HG03135 (cell line): ENCODE measurements at regions not wholly inside any gene's neighbourhood (a gene's known extent, or its start where the extent isn't known, plus 50 kb on each side); places are given as distances from the start of the nearest gene placed in this dataset.

Source experiments
- ATAC-seq: cut with Tn5 transposase; IDR thresholded peaks from one replicate; pipeline ENCODE4 v1.9.1; 2021; ENCODE audit warnings: mild to moderate bottlenecking, moderate library complexity; ENCODE audit not compliant: unreplicated experiment

DNA sequence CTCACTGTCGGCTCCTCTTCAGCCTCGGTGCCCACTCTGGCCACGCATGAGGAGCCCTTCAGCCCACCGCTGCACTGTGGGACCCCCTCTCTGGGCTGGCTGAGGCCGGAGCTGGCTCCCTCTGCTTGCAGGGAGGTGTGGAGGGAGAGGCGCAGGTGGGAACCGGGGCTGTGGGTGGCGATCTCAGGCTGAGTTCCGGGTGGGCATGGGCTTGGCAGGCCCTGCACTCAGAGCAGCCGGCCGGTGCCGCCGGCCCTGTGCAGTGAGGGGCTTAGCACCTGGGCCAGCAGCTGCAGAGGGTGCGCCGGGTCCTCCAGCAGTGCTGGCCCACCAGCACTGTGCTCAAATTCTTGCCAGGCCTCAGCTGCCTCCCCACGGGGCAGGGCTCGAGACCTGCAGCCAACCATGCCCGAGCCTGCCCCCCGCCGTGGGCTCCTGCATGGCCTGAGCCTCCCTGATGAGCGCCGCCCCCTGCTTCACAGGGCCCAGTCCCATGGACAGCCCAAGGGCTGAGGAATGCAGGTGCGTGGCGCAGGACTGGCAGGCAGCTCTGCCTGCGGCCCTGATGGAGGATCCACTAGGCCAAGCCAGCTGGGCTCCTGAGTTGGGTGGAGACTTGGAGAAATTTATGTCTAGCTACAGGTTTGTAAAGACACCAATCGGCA is 899.1 kb downstream of the SI start:
- no peak for ATAC-seq

DNA sequence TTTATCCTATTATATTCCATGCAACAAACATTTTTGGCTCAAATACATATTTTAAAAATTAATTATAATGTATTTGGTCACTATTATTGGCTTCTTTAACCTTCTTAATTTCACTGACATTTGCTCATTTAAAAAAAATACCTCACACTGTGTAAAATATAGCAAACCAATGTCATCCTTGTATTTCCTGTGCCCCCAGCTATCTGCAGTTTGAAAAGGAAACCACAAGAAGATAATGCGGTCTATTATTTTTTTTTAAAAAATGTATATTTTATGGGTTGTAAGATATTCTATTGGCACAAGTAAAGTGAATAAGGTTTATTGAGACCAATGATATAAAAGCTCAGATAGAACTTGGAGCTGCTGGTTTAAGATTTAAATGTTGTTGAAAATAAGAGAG is 904.2 kb downstream of the SI start:
- ATAC-seq: no peak

- ATAC-seq: no peak
Observed at GRCh38 chr3:164155400-164155799, 922.9 kb downstream of the SI start.

GRCh38 chr3:164144824-164145223 is 933.5 kb downstream of the SI start:
- ATAC-seq: no peak

DNA sequence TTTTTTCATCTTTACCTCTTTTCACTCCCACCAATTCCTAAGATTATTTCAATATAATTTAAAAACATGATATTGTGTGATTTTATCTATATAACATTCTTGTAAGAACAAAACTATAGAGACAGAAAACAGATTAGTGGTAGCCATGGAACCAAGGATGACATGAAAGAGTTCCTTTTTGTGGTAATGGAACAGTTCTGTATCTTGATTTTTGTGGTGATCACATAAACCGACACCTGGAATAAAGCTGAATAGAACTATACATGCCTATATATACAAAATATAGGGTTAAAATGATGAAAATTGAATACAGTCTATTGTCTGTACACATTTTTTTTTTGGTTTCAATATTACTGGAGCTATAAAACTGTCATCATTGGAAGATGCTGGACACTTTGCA is 945.4 kb downstream of the SI start:
- ATAC-seq: no peak

- no peak for ATAC-seq
Observed at GRCh38 chr3:164113371-164114332, 964.6 kb downstream of the SI start.

GRCh38 chr3:164096352-164096751 is 981.9 kb downstream of the SI start:
- no peak for ATAC-seq

DNA sequence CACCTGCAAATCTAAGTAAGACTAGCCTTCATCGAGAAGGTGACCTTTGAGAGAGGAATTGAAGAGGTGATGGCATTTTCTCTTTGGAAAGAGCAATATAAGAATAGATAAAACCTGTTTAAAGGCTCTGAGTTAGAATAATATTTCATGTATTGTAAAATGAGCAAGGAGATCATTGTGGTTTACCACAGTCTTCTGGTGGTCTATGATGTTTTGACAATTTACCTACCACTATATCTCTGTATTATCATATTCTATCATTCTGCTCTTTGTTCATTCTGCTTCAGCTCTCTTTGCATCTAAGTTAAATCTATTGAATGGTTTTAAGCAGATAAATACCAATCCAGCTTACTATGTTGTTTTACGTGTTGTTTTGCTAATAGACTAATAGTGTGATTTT is 982.3 kb downstream of the SI start:
- no peak for ATAC-seq

DNA sequence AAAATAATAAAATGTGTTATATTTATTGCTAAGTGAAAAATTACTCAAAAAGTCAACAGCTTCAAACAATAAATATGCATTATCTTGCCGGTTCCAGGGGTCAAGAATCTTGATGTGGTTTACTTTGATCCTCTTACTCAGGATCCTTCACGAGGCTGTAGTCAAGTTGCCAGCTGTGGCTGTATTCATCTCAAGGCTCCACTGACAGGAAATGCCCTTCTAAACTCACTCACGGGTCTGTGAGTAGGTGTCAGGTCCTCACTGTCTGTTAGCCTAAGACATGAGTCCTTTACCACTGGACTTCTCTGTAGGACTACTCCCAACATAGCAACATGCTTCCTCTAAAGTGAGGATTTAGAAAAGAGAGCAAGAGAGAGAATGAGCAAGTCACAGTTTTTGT is 983.0 kb downstream of the SI start:
- ATAC-seq: no peak

DNA sequence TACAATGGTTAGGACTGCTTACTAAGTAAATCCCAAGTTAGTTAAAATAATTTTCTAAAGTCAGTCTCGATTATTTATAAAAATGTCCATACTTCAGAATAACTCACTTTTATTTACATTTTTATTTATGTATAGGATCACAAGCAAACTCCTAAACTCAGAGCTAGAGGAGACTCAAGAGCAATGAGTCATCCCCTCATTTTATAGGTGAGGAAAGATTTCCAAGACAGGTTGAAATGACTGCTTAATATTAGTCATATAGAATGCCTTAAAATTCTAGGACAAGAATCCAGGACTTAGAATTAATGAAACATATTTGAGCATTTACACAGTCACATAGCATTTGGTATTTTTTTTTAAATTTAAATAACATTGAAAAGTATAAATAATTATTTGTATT is 983.8 kb downstream of the SI start:
- ATAC-seq: no peak

DNA sequence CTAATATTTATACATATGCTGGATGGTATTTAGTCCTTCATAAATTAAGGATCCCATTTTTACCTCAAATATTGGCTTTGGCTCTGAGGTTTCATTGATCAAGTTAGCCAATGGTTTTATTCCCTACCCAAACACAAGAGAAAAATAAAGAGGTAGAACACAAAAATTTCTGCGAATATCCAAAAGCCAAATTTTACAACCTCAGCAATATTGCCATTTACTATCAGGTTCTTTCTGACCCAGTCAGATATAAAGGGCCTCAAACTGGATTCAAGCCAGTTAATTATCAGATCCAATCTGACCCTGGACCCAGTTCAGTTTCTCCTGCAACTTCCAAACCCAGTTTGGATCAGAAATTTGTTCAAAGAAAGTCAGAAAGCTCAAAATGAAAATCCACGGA is 998.1 kb downstream of the SI start:
- no peak for ATAC-seq

- ATAC-seq: no peak
Observed at GRCh38 chr3:164064298-164064697, 1014.0 kb downstream of the SI start.

DNA sequence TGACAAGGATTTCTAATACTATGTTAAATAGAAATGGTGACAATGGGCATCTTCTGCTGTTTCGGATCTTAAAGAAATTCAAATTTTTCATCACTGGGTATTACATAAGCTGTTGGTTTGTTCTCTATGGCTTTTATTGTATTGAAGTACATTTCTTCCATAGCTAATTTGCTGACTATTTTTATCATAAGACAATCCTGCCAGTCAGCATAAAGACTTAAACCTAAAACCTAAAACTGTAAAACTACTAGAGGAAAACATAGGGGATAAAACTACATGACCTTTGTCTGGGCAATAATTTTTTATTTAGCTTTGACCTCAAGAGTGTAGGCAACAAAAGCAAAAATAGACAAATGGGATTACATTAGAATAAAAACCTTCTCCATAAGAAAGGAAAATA is 1017.4 kb downstream of the SI start:
- ATAC-seq: no peak

DNA sequence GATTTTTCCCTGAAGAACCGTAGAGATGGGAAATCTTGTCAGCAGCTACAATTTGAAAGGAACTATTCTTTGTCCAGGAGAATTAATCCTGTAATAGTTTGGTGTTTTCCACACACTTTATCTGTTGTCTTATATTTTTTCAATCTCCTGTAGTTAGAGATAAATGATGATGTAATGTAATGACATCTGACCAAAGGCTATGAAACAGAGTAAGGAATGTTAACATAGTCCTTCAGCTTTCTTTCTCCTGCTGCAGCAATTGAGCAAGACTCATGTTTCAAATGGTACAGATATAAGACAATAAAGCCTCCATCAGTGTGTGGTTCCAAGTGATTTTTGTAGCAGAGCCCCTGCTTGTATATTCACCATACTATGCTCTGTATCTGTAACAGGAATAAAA is 1028.4 kb downstream of the SI start:
- no peak for ATAC-seq

GRCh38 chr3:164048451-164048850 is 1029.8 kb downstream of the SI start:
- no peak for ATAC-seq

GRCh38 chr3:164040991-164041390 is 1037.3 kb downstream of the SI start:
- ATAC-seq: no peak

DNA sequence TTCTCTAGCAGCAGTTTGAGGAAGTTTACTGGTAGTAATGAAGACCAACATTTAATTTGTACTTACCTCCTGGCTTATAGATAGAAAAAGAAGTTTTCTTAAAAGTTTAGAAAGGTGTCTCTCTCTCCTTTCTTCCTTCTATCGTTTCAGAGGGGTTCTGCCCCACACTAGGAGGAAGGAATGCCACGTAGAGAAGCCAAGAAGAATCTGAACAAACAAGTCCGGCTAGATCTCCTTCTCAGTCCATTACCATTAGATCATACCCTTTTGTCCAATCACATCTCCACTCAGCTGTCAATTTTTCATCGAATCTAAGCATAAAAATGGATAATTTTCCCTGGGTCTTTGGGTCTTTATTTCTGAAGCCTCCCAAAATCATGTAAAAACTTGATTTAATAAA is 1048.1 kb downstream of the SI start:
- no peak for ATAC-seq

DNA sequence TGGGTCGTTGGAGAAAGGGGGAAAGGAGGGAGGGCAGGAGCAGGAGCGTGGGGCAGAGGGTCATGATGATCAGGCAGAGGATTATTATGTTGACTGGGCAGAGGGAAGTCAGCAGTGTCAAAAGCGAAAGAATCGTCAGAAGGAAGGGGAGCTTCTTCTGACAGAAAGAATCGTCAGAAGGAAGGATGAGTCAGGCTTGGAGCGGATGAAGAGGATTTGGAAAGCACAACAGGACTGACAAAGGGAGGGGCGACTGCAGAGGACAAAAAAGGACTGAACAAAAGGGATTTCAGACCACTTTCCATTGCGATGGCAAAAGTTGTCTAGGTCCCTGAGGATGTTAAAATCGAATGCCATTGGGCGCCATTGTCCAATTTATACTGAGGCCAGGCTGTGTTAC is 1053.5 kb downstream of the SI start:
- ATAC-seq: no peak

DNA sequence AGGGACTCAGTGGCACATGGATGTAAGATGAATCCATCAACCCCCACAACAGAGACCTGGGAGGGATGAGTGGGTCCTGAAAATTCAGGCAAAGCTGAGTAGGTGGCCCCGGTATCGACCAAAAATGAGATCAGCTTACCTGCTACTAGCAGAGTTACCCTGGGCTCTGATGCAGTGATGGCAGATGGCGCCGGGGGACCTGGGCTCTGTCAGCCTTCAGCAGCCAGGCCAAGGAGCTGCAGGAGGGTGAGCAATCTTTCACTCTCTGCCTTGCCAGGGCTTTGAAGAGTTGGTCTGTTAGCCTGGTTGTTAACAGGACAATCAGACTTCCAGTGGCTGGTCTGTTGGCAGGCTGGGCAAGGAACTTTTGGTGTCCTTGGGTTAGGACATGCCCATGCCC is 1054.8 kb downstream of the SI start:
- ATAC-seq: no peak

DNA sequence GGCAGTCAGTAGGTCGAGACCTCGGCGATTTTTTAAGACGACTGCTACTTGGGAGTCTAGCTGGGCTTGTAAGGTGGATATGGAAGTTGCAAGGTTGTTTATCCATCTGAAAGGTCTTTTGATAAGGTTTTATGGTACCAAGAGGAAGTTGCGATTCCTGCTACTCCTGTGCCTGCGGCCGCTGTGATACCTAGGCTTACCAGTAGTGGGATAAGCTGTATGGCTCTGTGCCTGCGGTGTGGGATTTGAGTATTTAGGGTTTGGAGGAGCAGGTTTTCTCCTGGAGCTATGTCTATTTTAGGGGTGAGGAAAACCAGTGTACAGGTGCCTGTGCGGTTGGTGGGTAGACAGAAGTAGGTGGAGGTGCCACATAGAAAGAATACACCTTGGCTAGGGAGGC is 1059.8 kb downstream of the SI start:
- no peak for ATAC-seq

DNA sequence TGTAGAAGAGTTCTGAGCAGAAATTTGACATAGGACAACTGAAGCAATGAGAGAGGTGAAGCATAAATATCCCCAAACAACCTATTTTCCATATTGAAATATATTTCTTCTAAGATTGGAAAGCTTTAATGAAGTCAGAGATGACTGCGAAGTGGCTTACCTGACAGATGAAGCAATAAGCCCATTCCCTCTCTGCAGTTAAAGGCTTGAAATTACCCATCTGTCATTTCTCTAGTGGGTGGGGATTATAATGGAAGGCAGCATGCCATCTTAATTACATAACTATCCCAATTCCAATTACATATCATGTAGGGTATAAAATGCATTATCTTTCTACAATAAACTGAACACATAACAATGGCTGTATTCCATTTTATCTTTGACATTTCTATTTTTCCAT is 1070.5 kb downstream of the SI start:
- no peak for ATAC-seq

DNA sequence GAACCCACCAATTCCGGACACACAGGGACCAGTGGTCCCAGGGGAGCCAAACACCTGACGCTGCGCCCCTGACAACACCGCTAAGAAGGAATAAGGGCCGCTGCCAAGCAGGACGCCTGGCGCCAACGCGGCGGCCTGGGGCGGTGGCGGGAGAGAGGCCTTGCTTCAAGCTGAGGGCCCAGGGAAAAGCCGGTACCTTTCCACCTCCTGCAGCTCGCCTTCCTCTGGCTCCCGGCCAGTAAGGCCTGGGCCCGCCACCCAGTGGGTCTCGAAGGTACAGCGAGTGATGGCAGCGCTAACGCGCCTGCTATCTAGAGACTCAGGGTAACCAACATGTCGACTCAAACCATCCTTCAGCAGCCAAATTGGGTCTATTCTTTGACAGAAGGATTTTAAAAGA is 1074.1 kb downstream of the SI start:
- ATAC-seq: no peak
